ENCODE measurements at regions not wholly inside any gene's neighbourhood (a gene's known extent, or its start where the extent isn't known, plus 50 kb on each side); places are given as distances from the start of the nearest gene placed in this dataset.

DNA sequence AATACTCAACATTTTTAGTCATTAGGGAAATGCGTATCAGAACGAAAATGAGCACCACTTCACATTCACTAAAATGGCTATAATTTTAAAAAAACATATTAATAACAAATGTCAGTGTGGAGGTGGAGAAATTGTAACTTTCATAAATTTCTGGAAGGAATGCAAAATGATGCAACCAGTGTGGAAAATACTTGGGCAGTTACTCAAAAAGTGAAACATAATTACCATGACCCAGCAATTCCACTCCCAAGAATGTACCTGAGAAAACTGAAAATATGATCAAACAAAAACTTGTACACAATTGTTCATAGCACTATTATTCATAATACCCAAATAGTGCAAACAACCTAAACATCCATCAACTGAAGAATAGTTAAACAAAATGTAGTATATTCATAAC is 76.1 kb upstream of the FAM241A start:
- no peak for TF ChIP-seq POLR2A (IDR thresholded peaks at IDR 0.05)
- TF ChIP-seq, protein P1, sequence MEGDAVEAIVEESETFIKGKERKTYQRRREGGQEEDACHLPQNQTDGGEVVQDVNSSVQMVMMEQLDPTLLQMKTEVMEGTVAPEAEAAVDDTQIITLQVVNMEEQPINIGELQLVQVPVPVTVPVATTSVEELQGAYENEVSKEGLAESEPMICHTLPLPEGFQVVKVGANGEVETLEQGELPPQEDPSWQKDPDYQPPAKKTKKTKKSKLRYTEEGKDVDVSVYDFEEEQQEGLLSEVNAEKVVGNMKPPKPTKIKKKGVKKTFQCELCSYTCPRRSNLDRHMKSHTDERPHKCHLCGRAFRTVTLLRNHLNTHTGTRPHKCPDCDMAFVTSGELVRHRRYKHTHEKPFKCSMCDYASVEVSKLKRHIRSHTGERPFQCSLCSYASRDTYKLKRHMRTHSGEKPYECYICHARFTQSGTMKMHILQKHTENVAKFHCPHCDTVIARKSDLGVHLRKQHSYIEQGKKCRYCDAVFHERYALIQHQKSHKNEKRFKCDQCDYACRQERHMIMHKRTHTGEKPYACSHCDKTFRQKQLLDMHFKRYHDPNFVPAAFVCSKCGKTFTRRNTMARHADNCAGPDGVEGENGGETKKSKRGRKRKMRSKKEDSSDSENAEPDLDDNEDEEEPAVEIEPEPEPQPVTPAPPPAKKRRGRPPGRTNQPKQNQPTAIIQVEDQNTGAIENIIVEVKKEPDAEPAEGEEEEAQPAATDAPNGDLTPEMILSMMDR (IDR thresholded peaks at IDR 0.05) = no peak
